PC-3 (cell line): ENCODE measurements at regions not wholly inside any gene's neighbourhood (a gene's known extent, or its start where the extent isn't known, plus 50 kb on each side); places are given as distances from the start of the nearest gene placed in this dataset.
"Not testable (repeated sequence)": the region's sequence is repeated elsewhere in the genome, so short reads cannot be mapped to it uniquely, and the experiment has no call there.

Source experiments
- ATAC-seq: fragments of 200-7000 bp; cut with Tn5 transposase; 2 replicates; pipeline ENCODE4 v1.9.1; 2020; ENCODE audit warnings: mild to moderate bottlenecking, moderate library complexity
- BruUV-seq: library from RNA; stranded (reverse); fragments of 400-500 nt; replicated peaks from 2 replicates; lab custom pipeline; 2021; lab: Mats Ljungman, UMichigan
- CTCF ChIA-PET: fragments of 300-600 bp; sonication (Branson Sonifier 250); formaldehyde crosslinking; loops from one replicate; lab custom pipeline; 2022; ENCODE audit warnings: antibody characterized with exemption; lab: Charles Lee
- POLR2A ChIA-PET: fragments of 300-600 bp; sonication (Branson Sonifier 250); formaldehyde crosslinking; loops from one replicate; lab custom pipeline; 2022; ENCODE audit warnings: antibody characterized with exemption; ENCODE audit not compliant: unreplicated experiment; lab: Charles Lee
- DNase-seq: peaks from one replicate; pipeline ENCODE4 v3.0.0-alpha.2; 2015
- H2AFZ ChIP-seq: fragments of 300-600 bp; sonication (generic); 2 replicates; pipeline ENCODE4 v1.6.0; 2016; ENCODE audit warnings: antibody characterized with exemption, low read length
- H3F3A ChIP-seq: fragments of 300-600 bp; sonication (generic); one replicate; pipeline ENCODE4 v1.6.0; 2017; ENCODE audit warnings: antibody characterized with exemption, low read length, control low read depth, mild to moderate bottlenecking; ENCODE audit not compliant: unreplicated experiment
- H3K27ac ChIP-seq: fragments of 300-600 bp; sonication (generic); 2 replicates; pipeline ENCODE4 v1.5.1; 2016; ENCODE audit warnings: mild to moderate bottlenecking, low read length
- H3K27me3 ChIP-seq: fragments of 300-600 bp; sonication (generic); 2 replicates; pipeline ENCODE4 v1.6.1; 2016; ENCODE audit warnings: low read length, mixed read lengths
- H3K36me3 ChIP-seq: fragments of 300-600 bp; sonication (generic); 2 replicates; pipeline ENCODE4 v1.6.1; 2016; ENCODE audit warnings: low read depth, mixed run types, low read length, mixed read lengths
- H3K4me1 ChIP-seq: fragments of 300-600 bp; sonication (generic); 2 replicates; pipeline ENCODE4 v1.5.1; 2016; ENCODE audit warnings: low read length; ENCODE audit not compliant: insufficient read depth
- H3K4me2 ChIP-seq: fragments of 300-600 bp; sonication (generic); 2 replicates; pipeline ENCODE4 v1.6.0; 2016; ENCODE audit warnings: low read length
- H3K4me3 ChIP-seq: fragments of 300-600 bp; sonication (generic); 2 replicates; pipeline ENCODE4 v1.5.1; 2016; ENCODE audit warnings: mild to moderate bottlenecking, low read length, mixed read lengths
- H3K79me2 ChIP-seq: fragments of 300-600 bp; sonication (generic); 2 replicates; pipeline ENCODE4 v1.6.1; 2017; ENCODE audit warnings: low read length, mixed read lengths
- H3K9ac ChIP-seq: fragments of 300-600 bp; sonication (generic); 2 replicates; pipeline ENCODE4 v1.6.0; 2016; ENCODE audit warnings: mild to moderate bottlenecking, low read length
- H3K9me2 ChIP-seq: fragments of 300-600 bp; sonication (generic); replicated peaks from 2 replicates; pipeline ENCODE4 v1.6.1; 2016; ENCODE audit warnings: mixed run types, low read length, mixed read lengths
- H3K9me3 ChIP-seq: fragments of 300-600 bp; sonication (generic); 2 replicates; pipeline ENCODE4 v1.6.1; 2016; ENCODE audit warnings: low read length, mixed read lengths
- H4K20me1 ChIP-seq: fragments of 300-600 bp; sonication (generic); 2 replicates; pipeline ENCODE4 v1.6.1; 2016; ENCODE audit warnings: low read length, mixed read lengths
- EZH2 ChIP-seq: fragments of 300-600 bp; sonication (generic); IDR thresholded peaks from one replicate; pipeline ENCODE4 v1.6.1; 2017; ENCODE audit warnings: antibody characterized with exemption, mild to moderate bottlenecking, low read length; ENCODE audit not compliant: unreplicated experiment
- EZH2phosphoT487 ChIP-seq: fragments of 300-600 bp; sonication (generic); IDR thresholded peaks from 2 replicates; pipeline ENCODE4 v1.6.1; 2018; ENCODE audit warnings: mild to moderate bottlenecking, antibody characterized with exemption, low read length, borderline replicate concordance
- intact Hi-C: fragments of 100-400 bp; cut with micrococcal nuclease; formaldehyde crosslinking; loops from 2 replicates; pipeline ENCODE4 v1.9.0; 2023
- TF ChIP-seq, protein P1 (sequence below): fragments of 300-600 bp; sonication (generic); conservative IDR thresholded peaks from 2 replicates; pipeline ENCODE4 v1.5.1; 2017; ENCODE audit warnings: antibody characterized with exemption, low read depth, mild to moderate bottlenecking, low read length

DNA sequence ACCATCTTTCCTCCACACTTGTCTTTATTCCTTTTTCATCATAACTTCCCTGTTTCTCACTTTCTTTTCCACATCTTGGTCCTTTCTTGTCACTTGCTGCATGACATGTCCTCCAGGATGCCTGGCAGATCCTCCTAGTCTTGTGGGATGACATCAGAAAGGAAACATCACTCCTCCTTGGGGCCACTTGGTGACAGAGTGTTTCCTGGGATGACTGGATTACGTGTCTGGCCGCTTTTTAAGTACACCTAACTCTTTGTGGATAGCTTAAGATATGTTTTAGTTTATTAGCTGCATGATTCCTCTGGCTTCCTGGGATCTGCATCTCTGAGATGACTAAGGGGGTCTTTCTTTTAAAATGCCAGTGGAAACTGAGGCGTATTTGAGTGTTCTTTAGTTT lies 363.5 kb upstream of the FRG2C start:
- no peak for ATAC-seq
- POLR2A ChIA-PET, result no interaction called here
- intact Hi-C loops, result no loop called here

DNA sequence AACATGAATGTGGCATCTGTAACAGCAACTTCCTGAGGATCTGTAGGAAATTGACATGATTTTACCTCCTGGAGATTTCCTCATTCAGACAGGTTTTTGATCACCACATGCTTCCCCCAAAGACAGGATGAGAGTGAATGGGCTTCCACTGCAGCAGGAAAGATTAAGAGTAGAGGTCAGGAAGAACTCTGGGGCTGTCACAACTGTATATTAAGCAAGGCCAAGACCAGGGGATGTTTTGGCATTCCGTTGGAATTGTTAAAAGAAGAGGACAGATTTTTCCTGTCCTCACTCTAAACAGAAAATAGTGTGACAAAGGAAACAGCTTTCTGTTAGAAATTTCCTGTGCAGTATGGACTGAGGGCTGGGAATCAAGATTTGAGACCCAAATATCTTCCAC lies 363.1 kb upstream of the FRG2C start:
- BruUV-seq, H3K9me3 ChIP-seq, H4K20me1 ChIP-seq, H2AFZ ChIP-seq, ATAC-seq, H3K79me2 ChIP-seq, H3K4me3 ChIP-seq, DNase-seq, H3K27me3 ChIP-seq, H3F3A ChIP-seq, H3K36me3 ChIP-seq, CTCF ChIA-PET, intact Hi-C loops, H3K4me1 ChIP-seq, POLR2A ChIA-PET, H3K4me2 ChIP-seq, H3K27ac ChIP-seq, H3K9ac ChIP-seq, H3K9me2 ChIP-seq: not testable (repeated sequence)

More for the DNA sequence above, 363.5 kb upstream of the FRG2C start:
- Histone ChIP-seq H3K9ac (no peak overlapping the region), H3K27ac (no peak overlapping the region), H3K27me3 (0 out of 2 replicates have a peak, but pooled peaks cover 7% of the 10 kb centered on the region), H3K36me3 (no peaks in the 10 kb centered on the region), H3K79me2 (no peaks in the 10 kb centered on the region), H3K4me3 (no peak overlapping the region), H3K9me3 (no peaks in the 10 kb centered on the region), H3K4me1 (no peaks in the 10 kb centered on the region), H2AFZ (no peak overlapping the region), H3K4me2 (no peak overlapping the region), H4K20me1 (no peaks in the 10 kb centered on the region), H3K9me2 (no peaks in the 10 kb centered on the region), H3F3A (no peaks in the 10 kb centered on the region)
- TF ChIP-seq, protein P1, sequence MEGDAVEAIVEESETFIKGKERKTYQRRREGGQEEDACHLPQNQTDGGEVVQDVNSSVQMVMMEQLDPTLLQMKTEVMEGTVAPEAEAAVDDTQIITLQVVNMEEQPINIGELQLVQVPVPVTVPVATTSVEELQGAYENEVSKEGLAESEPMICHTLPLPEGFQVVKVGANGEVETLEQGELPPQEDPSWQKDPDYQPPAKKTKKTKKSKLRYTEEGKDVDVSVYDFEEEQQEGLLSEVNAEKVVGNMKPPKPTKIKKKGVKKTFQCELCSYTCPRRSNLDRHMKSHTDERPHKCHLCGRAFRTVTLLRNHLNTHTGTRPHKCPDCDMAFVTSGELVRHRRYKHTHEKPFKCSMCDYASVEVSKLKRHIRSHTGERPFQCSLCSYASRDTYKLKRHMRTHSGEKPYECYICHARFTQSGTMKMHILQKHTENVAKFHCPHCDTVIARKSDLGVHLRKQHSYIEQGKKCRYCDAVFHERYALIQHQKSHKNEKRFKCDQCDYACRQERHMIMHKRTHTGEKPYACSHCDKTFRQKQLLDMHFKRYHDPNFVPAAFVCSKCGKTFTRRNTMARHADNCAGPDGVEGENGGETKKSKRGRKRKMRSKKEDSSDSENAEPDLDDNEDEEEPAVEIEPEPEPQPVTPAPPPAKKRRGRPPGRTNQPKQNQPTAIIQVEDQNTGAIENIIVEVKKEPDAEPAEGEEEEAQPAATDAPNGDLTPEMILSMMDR, result no peak
- TF ChIP-seq EZH2 (no peak), EZH2phosphoT487 (no peak)
- BruUV-seq, result no TSS peak
- no peak for DNase-seq
- CTCF ChIA-PET, result no interaction called here

DNA sequence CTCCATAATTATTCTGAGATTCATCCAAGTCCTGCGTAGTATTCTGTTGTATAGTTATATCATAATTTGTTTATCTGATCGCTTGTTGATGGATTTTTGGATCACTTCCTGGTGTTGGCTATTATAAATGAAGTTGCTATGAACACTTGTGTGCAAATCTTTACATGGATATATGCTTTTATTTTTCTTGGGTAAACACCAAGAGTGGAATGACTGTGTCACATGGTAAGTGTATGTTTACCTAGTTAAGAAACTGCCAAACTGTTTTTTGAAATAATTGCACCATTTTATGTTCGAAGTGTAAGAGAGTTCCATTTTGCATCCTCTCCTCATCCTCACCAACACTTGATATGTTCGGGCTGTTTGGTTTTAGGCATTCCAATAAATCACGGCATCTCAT lies 360.4 kb upstream of the FRG2C start:
- no TSS peak for BruUV-seq
- H3K9ac ChIP-seq, result no peak overlapping the region
- H3K9me2 ChIP-seq, result no peaks in the 10 kb centered on the region
- no peak overlapping the region for H2AFZ ChIP-seq
- H3K79me2 ChIP-seq, result no peaks in the 10 kb centered on the region
- H3F3A ChIP-seq, result no peaks in the 10 kb centered on the region
- 0 out of 2 replicates have a peak, but pooled peaks cover 7% of the 10 kb centered on the region for H3K27me3 ChIP-seq
- ATAC-seq, result no peak
- no peak for TF ChIP-seq EZH2phosphoT487
- TF ChIP-seq, protein P1, result no peak
- POLR2A ChIA-PET, result no interaction called here
- intact Hi-C loops, result no loop called here
- H3K27ac ChIP-seq, result no peak overlapping the region
- H3K36me3 ChIP-seq, result no peaks in the 10 kb centered on the region
- DNase-seq, result no peak
- no peak overlapping the region for H3K4me2 ChIP-seq
- no peak overlapping the region for H3K4me3 ChIP-seq
- H3K4me1 ChIP-seq, result no peaks in the 10 kb centered on the region
- H3K9me3 ChIP-seq, result no peaks in the 10 kb centered on the region
- CTCF ChIA-PET, result no interaction called here
- no peaks in the 10 kb centered on the region for H4K20me1 ChIP-seq
